GM12892 (cell line): ENCODE measurements at regions not wholly inside any gene's neighbourhood (a gene's known extent, or its start where the extent isn't known, plus 50 kb on each side); places are given as distances from the start of the nearest gene placed in this dataset.

Source experiments
- POLR2A ChIP-seq: IDR thresholded peaks from 2 replicates; pipeline ENCODE4 v1.6.1; 2011; ENCODE audit warnings: low read depth, low read length, control low read depth
- POLR2AphosphoS5 ChIP-seq: IDR thresholded peaks from 2 replicates; pipeline ENCODE4 v1.6.1; 2011; ENCODE audit warnings: low read depth, low read length, control low read depth
- TAF1 ChIP-seq: IDR thresholded peaks from 2 replicates; pipeline ENCODE4 v1.6.1; 2011; ENCODE audit warnings: low read depth, mild to moderate bottlenecking, control low read depth, low read length, borderline replicate concordance

GRCh38 chr12:5114436-5114835, 70.8 kb downstream of the KCNA5 start:
- TF ChIP-seq POLR2A, result no peak
- TF ChIP-seq TAF1, result no peak
- TF ChIP-seq POLR2AphosphoS5, result no peak
